Esophagus muscularis mucosa (tissue), 4 donors: ENCODE measurements at regions not wholly inside any gene's neighbourhood (a gene's known extent, or its start where the extent isn't known, plus 50 kb on each side); places are given as distances from the start of the nearest gene placed in this dataset.
A peak's percentile ranks its signal among the peaks of the same experiment; 100 is the strongest.

ENCODE experiments used
- DNase-seq: peaks from one replicate; pipeline ENCODE4 v3.0.0-alpha.2; 2017; ENCODE audit errors: extremely low spot score
- H3K27ac ChIP-seq, 4 donors: fragments of 200-600 bp; sonication (generic); replicated peaks in 1 of 4; 1 replicate in 3 of 4; 2 replicates in 1 of 4; pipeline ENCODE4 v1.5.1; 2016 to 2019; ENCODE audit warnings: mild to moderate bottlenecking in 1 of 4
- H3K27me3 ChIP-seq, 4 donors: fragments of 200-600 bp; sonication (generic); one replicate each; pipeline versions ENCODE4 v1.5.1 to v1.6.0; 2016 to 2019
- H3K36me3 ChIP-seq, 4 donors: fragments of 200-600 bp; sonication (generic); one replicate each; pipeline ENCODE4 v1.5.1; 2016 to 2019
- H3K4me1 ChIP-seq, 4 donors: fragments of 200-600 bp; sonication (generic); one replicate each; pipeline ENCODE4 v1.5.1; 2016 to 2019
- H3K4me3 ChIP-seq, 4 donors: fragments of 200-600 bp; sonication (generic); 1 replicate in 2 of 4; 2 replicates in 2 of 4; pipeline ENCODE4 v1.5.1; 2016 to 2019; ENCODE audit warnings: mild to moderate bottlenecking in 4 of 4, moderate library complexity in 1 of 4
- H3K9me3 ChIP-seq, 4 donors: fragments of 200-600 bp; sonication (generic); 1 replicate in 3 of 4; 2 replicates in 1 of 4; pipeline ENCODE4 v1.5.1; 2016 to 2019
- CTCF ChIP-seq, 3 experiments: fragments of 200-600 bp in 2 of 3; fragments of 450-650 bp in 1 of 3; sonication (generic) in 2 of 3; IDR thresholded peaks; one replicate each; pipeline ENCODE4 v1.5.1; 2017 to 2019; ENCODE audit warnings: antibody characterized with exemption in 3 of 3, mild to moderate bottlenecking in 2 of 3, moderate library complexity in 1 of 3
- EP300 ChIP-seq: sonication (generic); formaldehyde crosslinking; IDR thresholded peaks from one replicate; pipeline ENCODE4 v1.6.1; 2017; ENCODE audit warnings: antibody characterized with exemption
- POLR2A ChIP-seq: fragments of 450-650 bp; IDR thresholded peaks from one replicate; pipeline ENCODE4 v1.6.1; 2017; ENCODE audit warnings: antibody characterized with exemption, moderate library complexity, mild to moderate bottlenecking, low read depth
- POLR2AphosphoS5 ChIP-seq, 2 donors: sonication (generic); formaldehyde crosslinking; IDR thresholded peaks; one replicate each; pipeline ENCODE4 v1.6.1; 2017; ENCODE audit warnings: antibody characterized with exemption in 2 of 2
- WGBS: methylation state at CpG from one replicate; pipeline ENCODE4 v1.1.5; 2018; 5-methylcytosine and 5-hydroxymethylcytosine counted together
- intact Hi-C: fragments of 100-400 bp; cut with DNase I; formaldehyde crosslinking; loops from one replicate; pipeline ENCODE4 v1.15.1; 2023

GRCh38 chr4:123606946-123607542, 210.4 kb downstream of the SPRY1 start:
- H3K36me3 ChIP-seq, result no peaks in the 10 kb centered on the region
- TF ChIP-seq CTCF (IDR thresholded peaks at IDR 0.05) (no peak), POLR2A (no peak), EP300 (no peak), POLR2AphosphoS5 (IDR thresholded peaks at IDR 0.05) (no peak)
- intact Hi-C loops, result no loop called here
- 85% methylated on average over 3 of the region's 3 CpGs for WGBS
- peaks cover 0 to 3% (median 0%) of the 10 kb centered on the region in 4 donors for H3K4me1 ChIP-seq
- H3K27me3 ChIP-seq, result no peaks in the 10 kb centered on the region
- H3K4me3 ChIP-seq, result no peak overlapping the region
- no peaks in the 10 kb centered on the region for H3K9me3 ChIP-seq
- DNase-seq, result no peak
- H3K27ac ChIP-seq, result no peak overlapping the region

GRCh38 chr4:123609829-123610228, 213.2 kb downstream of the SPRY1 start:
- WGBS, result 77% methylated on average over 1 of the region's 1 CpG
- H3K4me1 ChIP-seq, result peaks cover 0 to 9% (median 2%) of the 10 kb centered on the region in 4 donors
- H3K4me3 ChIP-seq, result no peak overlapping the region
- no peaks in the 10 kb centered on the region for H3K36me3 ChIP-seq
- TF ChIP-seq POLR2AphosphoS5 (IDR thresholded peaks at IDR 0.05) (no peak), EP300 (no peak), CTCF (IDR thresholded peaks at IDR 0.05) (no peak), POLR2A (no peak)
- no peaks in the 10 kb centered on the region for H3K9me3 ChIP-seq
- no peak overlapping the region for H3K27ac ChIP-seq
- DNase-seq, result no peak
- intact Hi-C loops, result no loop called here
- no peaks in the 10 kb centered on the region for H3K27me3 ChIP-seq

- no peak for DNase-seq
- Histone ChIP-seq H3K36me3 (no peaks in the 10 kb centered on the region), H3K9me3 (no peaks in the 10 kb centered on the region), H3K27ac (peak overlapping the region in 1 of 4 donors; percentile 16), H3K27me3 (no peaks in the 10 kb centered on the region), H3K4me3 (no peak overlapping the region), H3K4me1 (peaks cover 14 to 28% (median 23%) of the 10 kb centered on the region in 4 donors)
- WGBS, result 80% methylated on average over 9 of the region's 9 CpGs
- intact Hi-C loops, result no loop called here
- TF ChIP-seq CTCF (IDR thresholded peaks at IDR 0.05) (no peak), POLR2A (no peak), EP300 (no peak), POLR2AphosphoS5 (IDR thresholded peaks at IDR 0.05) (no peak)
Observed at GRCh38 chr4:123613586-123614344, 217.2 kb downstream of the SPRY1 start.

GRCh38 chr4:123615901-123616300, 219.3 kb downstream of the SPRY1 start:
- TF ChIP-seq EP300 (no peak), POLR2A (no peak), CTCF (IDR thresholded peaks at IDR 0.05) (no peak), POLR2AphosphoS5 (IDR thresholded peaks at IDR 0.05) (no peak)
- Histone ChIP-seq H3K36me3 (no peaks in the 10 kb centered on the region), H3K27me3 (no peaks in the 10 kb centered on the region), H3K27ac (peak overlapping the region; percentile 5 to 64 (median 50)), H3K9me3 (no peaks in the 10 kb centered on the region), H3K4me3 (no peak overlapping the region), H3K4me1 (peaks cover 18 to 37% (median 28%) of the 10 kb centered on the region in 4 donors)
- no peak for DNase-seq
- 93% methylated on average over 2 of the region's 2 CpGs for WGBS
- intact Hi-C loops, result no loop called here
